ENCODE measurements at regions not wholly inside any gene's neighbourhood (a gene's known extent, or its start where the extent isn't known, plus 50 kb on each side); places are given as distances from the start of the nearest gene placed in this dataset.

GRCh38 chr13:26881154-26881553 is 120.6 kb upstream of the GPR12 start:
- Histone ChIP-seq H3K27me3 (ENCODE audit: insufficient read depth, low read length) (peaks cover 49% of the 10 kb centered on the region), H3K4me1 (ENCODE audit: control insufficient read depth in 1 of 2, insufficient read depth in 2 of 2, low read length in 2 of 2) (no peaks in the 10 kb centered on the region), H2AFZ (ENCODE audit: low read depth, low read length, poor library complexity, severe bottlenecking) (no peak overlapping the region), H3K36me3 (ENCODE audit: control insufficient read depth in 1 of 2, insufficient read depth in 2 of 2, low read length in 2 of 2) (no peaks in the 10 kb centered on the region), H3K4me3 (replicated peaks in 1 of 2; ENCODE audit: low read depth in 1 of 2, low read length in 2 of 2) (no peak overlapping the region), H3K4me2 (ENCODE audit: low read length) (no peak overlapping the region), H3K79me2 (ENCODE audit: insufficient read depth, low read length) (no peaks in the 10 kb centered on the region), H3K27ac (ENCODE audit: low read depth, low read length) (no peak overlapping the region), H4K20me1 (ENCODE audit: insufficient read depth) (no peaks in the 10 kb centered on the region), H3K9me2 (ENCODE audit: insufficient read depth) (no peaks in the 10 kb centered on the region), H3K9ac (ENCODE audit: low read length) (no peak overlapping the region), H3K9me3 (ENCODE audit: control insufficient read depth in 1 of 2, insufficient read depth in 1 of 2, low read depth in 1 of 2, low read length in 2 of 2) (peaks cover 0 to 6% of the 10 kb centered on the region in 2 experiments; a peak in 1 of 4 replicates)
- intact Hi-C loops (cut with micrococcal nuclease) = no loop called here
- CTCF ChIA-PET = interaction anchor here (1.2 kb wide), 1 partner anchor 8 kb away, joined by 3 read pairs; no protein-coding TSS in a partner anchor
- TF ChIP-seq REST (IDR thresholded peaks at IDR 0.05; ENCODE audit: low read depth) (no peak), RAD21 (IDR thresholded peaks at IDR 0.05; ENCODE audit: low read depth) (no peak), CBX3 (IDR thresholded peaks at IDR 0.05; ENCODE audit: low read depth) (no peak), TCF7L2 (IDR thresholded peaks at IDR 0.05; ENCODE audit: borderline replicate concordance, extremely low read depth, insufficient read depth, insufficient read length) (no peak), EGR1 (IDR thresholded peaks at IDR 0.05; ENCODE audit: low read depth) (no peak), CEBPB (IDR thresholded peaks at IDR 0.05; ENCODE audit: low read depth) (no peak), SRF (IDR thresholded peaks at IDR 0.05; ENCODE audit: low read depth) (no peak), FOSL1 (IDR thresholded peaks at IDR 0.05; ENCODE audit: low read depth) (no peak), ZFX (IDR thresholded peaks at IDR 0.05) (no peak), ZNF274 (IDR thresholded peaks at IDR 0.05; ENCODE audit: low read depth, low read length) (no peak), YY1 (IDR thresholded peaks at IDR 0.05; ENCODE audit: extremely low read depth, insufficient replicate concordance, low read depth, low read length) (no peak), EZH2phosphoT487 (IDR thresholded peaks at IDR 0.05; ENCODE audit: borderline replicate concordance) (no peak), POLR2A (IDR thresholded peaks at IDR 0.05; ENCODE audit: borderline replicate concordance, extremely low read depth, insufficient read depth, insufficient read length) (no peak), ATF3 (IDR thresholded peaks at IDR 0.05) (no peak), SP1 (IDR thresholded peaks at IDR 0.05; ENCODE audit: low read depth) (no peak), EZH2 (IDR thresholded peaks at IDR 0.05) (no peak), CTCF (IDR thresholded peaks at IDR 0.05 in 2 of 3, conservative IDR thresholded peaks at IDR 0.05 in 1 of 3; ENCODE audit: borderline replicate concordance in 1 of 3, insufficient read depth in 1 of 3, low read depth in 2 of 3, low read length in 2 of 3) (no peak), SIN3A (IDR thresholded peaks at IDR 0.05; ENCODE audit: low read depth) (no peak), ZBTB33 (IDR thresholded peaks at IDR 0.05; ENCODE audit: extremely low read depth, insufficient replicate concordance, low read length) (no peak)
- ATAC-seq (no peak), DNase-seq (ENCODE audit: low read depth, low spot score) (no peak)
- no TSS peak for BruUV-seq (replicated peaks)
- POLR2A ChIA-PET = no interaction called here
- RAD21 ChIA-PET (ENCODE audit: low non-redundant PET in 1 of 2, low total read pairs in 2 of 2, uncharacterized antibody in 2 of 2, unreplicated experiment in 2 of 2) = no interaction called here
